Smooth muscle cell (in vitro differentiated cells): ENCODE measurements at regions not wholly inside any gene's neighbourhood (a gene's known extent, or its start where the extent isn't known, plus 50 kb on each side); places are given as distances from the start of the nearest gene placed in this dataset.

Source experiments
- DNase-seq: peaks from one replicate; lab custom pipeline; 2025; ENCODE audit not compliant: unreplicated experiment; lab: John Stamatoyannopoulos, UW
- H2AFZ ChIP-seq: fragments of 200-600 bp; sonication (generic); 2 replicates; pipeline ENCODE4 v1.6.0; 2016; ENCODE audit warnings: antibody characterized with exemption, low read depth, mild to moderate bottlenecking
- H3F3A ChIP-seq: fragments of 200-600 bp; sonication (generic); 2 replicates; pipeline ENCODE4 v1.6.0; 2017; ENCODE audit warnings: antibody characterized with exemption, low read depth
- H3K27ac ChIP-seq: fragments of 200-600 bp; sonication (generic); 2 replicates; pipeline ENCODE4 v1.5.1; 2016; ENCODE audit warnings: low read depth, mild to moderate bottlenecking
- H3K27me3 ChIP-seq: fragments of 200-600 bp; sonication (generic); 2 replicates; pipeline ENCODE4 v1.6.1; 2016; ENCODE audit warnings: low read depth, mild to moderate bottlenecking
- H3K36me3 ChIP-seq: fragments of 200-600 bp; sonication (generic); 2 replicates; pipeline ENCODE4 v1.5.1; 2016; ENCODE audit warnings: low read depth
- H3K4me1 ChIP-seq: fragments of 200-600 bp; sonication (generic); 2 replicates; pipeline ENCODE4 v1.5.1; 2016; ENCODE audit warnings: low read depth
- H3K4me2 ChIP-seq: fragments of 200-600 bp; sonication (generic); 2 replicates; pipeline ENCODE4 v1.6.0; 2016; ENCODE audit warnings: mild to moderate bottlenecking
- H3K4me3 ChIP-seq: fragments of 200-600 bp; sonication (generic); 2 replicates; pipeline ENCODE4 v1.5.1; 2016; ENCODE audit warnings: mild to moderate bottlenecking
- H3K79me2 ChIP-seq: fragments of 200-600 bp; sonication (generic); 2 replicates; pipeline ENCODE4 v1.6.0; 2016; ENCODE audit warnings: low read depth, mild to moderate bottlenecking
- H3K9ac ChIP-seq: fragments of 200-600 bp; sonication (generic); 2 replicates; pipeline ENCODE4 v1.6.0; 2016; ENCODE audit warnings: low read depth
- H3K9me3 ChIP-seq: fragments of 200-600 bp; sonication (generic); replicated peaks from 2 replicates; pipeline ENCODE4 v1.5.1; 2016; ENCODE audit warnings: low read depth
- H4K20me1 ChIP-seq: fragments of 200-600 bp; sonication (generic); 2 replicates; pipeline ENCODE4 v1.6.0; 2016; ENCODE audit warnings: low read depth
- CTCF ChIP-seq: fragments of 200-600 bp; sonication (generic); IDR thresholded peaks from 2 replicates; pipeline ENCODE4 v1.5.1; 2017; ENCODE audit warnings: borderline replicate concordance, mild to moderate bottlenecking, antibody characterized with exemption; ENCODE audit not compliant: insufficient read depth, poor library complexity, severe bottlenecking
- WGBS: methylation state at CpG from one replicate; pipeline ENCODE4 v1.1.7; 2016; ENCODE audit warnings: low lambda C conversion rate; 5-methylcytosine and 5-hydroxymethylcytosine counted together

- no peaks in the 10 kb centered on the region for H3K4me1 ChIP-seq
- H3K27me3 ChIP-seq, result no peaks in the 10 kb centered on the region
- no peaks in the 10 kb centered on the region for H4K20me1 ChIP-seq
- no peaks in the 10 kb centered on the region for H3K9me3 ChIP-seq
- no peak overlapping the region for H3K4me3 ChIP-seq
- H3K79me2 ChIP-seq, result no peaks in the 10 kb centered on the region
- no peaks in the 10 kb centered on the region for H3K36me3 ChIP-seq
- no peak for TF ChIP-seq CTCF
- 84% methylated on average over 6 of the region's 6 CpGs for WGBS
- H2AFZ ChIP-seq, result no peak overlapping the region
- H3K27ac ChIP-seq, result no peak overlapping the region
- H3K4me2 ChIP-seq, result no peak overlapping the region
- DNase-seq, result no peak
- H3K9ac ChIP-seq, result no peak overlapping the region
- H3F3A ChIP-seq, result no peaks in the 10 kb centered on the region
Observed at GRCh38 chr18:39205565-39206195, 1640.1 kb upstream of the CELF4 start.

GRCh38 chr18:39200153-39200552, 1634.6 kb upstream of the CELF4 start:
- 97% methylated on average over 6 of the region's 6 CpGs for WGBS
- H4K20me1 ChIP-seq, result no peaks in the 10 kb centered on the region
- no peaks in the 10 kb centered on the region for H3K4me1 ChIP-seq

GRCh38 chr18:39199231-39199855, 1633.7 kb upstream of the CELF4 start:
- no peaks in the 10 kb centered on the region for H3F3A ChIP-seq
- H3K4me3 ChIP-seq, result no peak overlapping the region
- no peaks in the 10 kb centered on the region for H3K9me3 ChIP-seq
- H3K27ac ChIP-seq, result no peak overlapping the region
- H3K36me3 ChIP-seq, result no peaks in the 10 kb centered on the region
- H2AFZ ChIP-seq, result no peak overlapping the region
- no peak overlapping the region for H3K4me2 ChIP-seq
- H3K27me3 ChIP-seq, result no peaks in the 10 kb centered on the region
- no peaks in the 10 kb centered on the region for H3K4me1 ChIP-seq
- TF ChIP-seq CTCF, result no peak
- DNase-seq, result no peak
- no peak overlapping the region for H3K9ac ChIP-seq
- H3K79me2 ChIP-seq, result no peaks in the 10 kb centered on the region
- WGBS, result 81% methylated on average over 5 of the region's 5 CpGs
- no peaks in the 10 kb centered on the region for H4K20me1 ChIP-seq

More at GRCh38 chr18:39200153-39200552, 1634.6 kb upstream of the CELF4 start:
- TF ChIP-seq CTCF, result no peak
- Histone ChIP-seq H3K36me3 (no peaks in the 10 kb centered on the region), H3K27ac (no peak overlapping the region), H3K4me2 (no peak overlapping the region), H3K79me2 (no peaks in the 10 kb centered on the region), H3F3A (no peaks in the 10 kb centered on the region), H3K4me3 (no peak overlapping the region), H3K9me3 (no peaks in the 10 kb centered on the region), H3K27me3 (no peaks in the 10 kb centered on the region), H3K9ac (no peak overlapping the region), H2AFZ (no peak overlapping the region)
- DNase-seq, result no peak

GRCh38 chr18:39198376-39198775, 1632.8 kb upstream of the CELF4 start:
- Histone ChIP-seq H3K27ac (no peak overlapping the region), H3K4me2 (no peak overlapping the region), H3K9ac (no peak overlapping the region), H3K36me3 (no peaks in the 10 kb centered on the region), H3K27me3 (no peaks in the 10 kb centered on the region), H3K9me3 (no peaks in the 10 kb centered on the region), H3F3A (no peaks in the 10 kb centered on the region), H3K79me2 (no peaks in the 10 kb centered on the region), H3K4me3 (no peak overlapping the region), H3K4me1 (no peaks in the 10 kb centered on the region), H4K20me1 (no peaks in the 10 kb centered on the region), H2AFZ (no peak overlapping the region)
- TF ChIP-seq CTCF, result no peak
- WGBS, result 71% methylated on average over 4 of the region's 4 CpGs
- no peak for DNase-seq
